CD4-positive, alpha-beta T cell treated with Interleukin-21 for 1 hour (primary cell): ENCODE measurements at regions not wholly inside any gene's neighbourhood (a gene's known extent, or its start where the extent isn't known, plus 50 kb on each side); places are given as distances from the start of the nearest gene placed in this dataset.
"Not testable (repeated sequence)": the region's sequence is repeated elsewhere in the genome, so short reads cannot be mapped to it uniquely, and the experiment has no call there.

Experiments
- DNase-seq: peaks from one replicate; pipeline ENCODE4 v3.0.0-alpha.2; 2020

- DNase-seq = no peak
Observed at GRCh38 chr14:97155320-97155719, 358.1 kb downstream of the VRK1 start.

DNA sequence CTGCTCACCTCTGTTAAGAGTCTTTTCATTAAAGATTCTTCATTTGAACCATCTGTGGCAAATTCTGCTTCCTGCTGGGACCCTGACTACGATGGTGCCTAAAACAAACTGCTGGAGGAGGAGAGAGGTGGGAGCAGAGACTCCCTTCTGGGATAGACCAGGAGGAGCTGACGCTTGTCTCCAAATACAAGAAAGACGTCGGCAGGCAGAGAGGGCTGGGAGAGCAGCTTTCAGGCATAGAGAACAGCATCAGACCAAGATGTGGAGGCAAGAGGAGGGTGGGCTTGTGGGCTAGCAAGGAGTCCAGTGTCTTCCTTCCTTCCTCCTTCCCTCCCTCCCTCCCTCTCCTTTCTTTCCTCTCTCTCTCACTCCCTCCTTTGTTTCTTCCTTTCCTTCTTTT is 358.6 kb downstream of the VRK1 start:
- no peak for DNase-seq

- no peak for DNase-seq
Observed at GRCh38 chr14:97156705-97157104, 359.5 kb downstream of the VRK1 start.

GRCh38 chr14:97158102-97158501 is 360.9 kb downstream of the VRK1 start:
- no peak for DNase-seq

GRCh38 chr14:97159124-97159523 is 361.9 kb downstream of the VRK1 start:
- DNase-seq = no peak

GRCh38 chr14:97162621-97163020 is 365.4 kb downstream of the VRK1 start:
- no peak for DNase-seq

DNA sequence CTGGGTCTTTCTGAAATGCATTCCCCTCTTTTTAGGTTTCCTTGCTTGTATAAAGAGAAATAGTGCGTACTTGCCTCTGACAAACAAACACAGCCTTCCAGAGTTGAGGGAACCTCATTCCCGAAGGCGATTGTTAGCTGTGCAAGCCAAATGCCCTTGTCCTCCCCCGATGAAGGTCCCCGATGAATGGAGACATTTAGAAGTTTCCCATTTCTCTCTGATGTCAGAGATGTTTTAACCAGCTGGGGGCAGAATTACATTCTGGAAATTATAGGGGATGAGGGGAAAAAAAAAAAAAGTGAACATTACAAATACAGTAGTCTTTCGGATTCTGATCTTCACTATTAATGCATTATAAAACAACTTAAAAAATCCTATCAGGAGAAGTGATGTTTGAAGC is 366.8 kb downstream of the VRK1 start:
- DNase-seq = no peak

DNA sequence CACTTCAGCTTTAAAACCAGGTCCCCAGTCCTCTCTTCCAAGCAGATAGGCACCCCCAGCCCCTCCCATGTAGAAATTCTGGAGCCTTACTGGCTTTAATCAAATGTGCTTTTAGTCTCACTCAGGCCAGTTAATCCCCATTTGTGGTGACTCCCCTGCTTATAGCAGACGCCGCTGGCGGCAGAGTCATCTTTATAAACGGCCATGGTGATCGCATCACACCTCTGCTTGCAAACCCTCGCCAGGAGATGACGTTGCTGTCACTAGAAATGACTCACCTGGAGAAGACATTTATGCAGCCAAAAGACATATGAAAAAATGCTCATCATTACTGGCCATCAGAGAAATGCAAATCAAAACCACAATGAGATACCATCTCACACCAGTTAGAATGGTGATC is 369.3 kb downstream of the VRK1 start:
- DNase-seq = no peak

DNA sequence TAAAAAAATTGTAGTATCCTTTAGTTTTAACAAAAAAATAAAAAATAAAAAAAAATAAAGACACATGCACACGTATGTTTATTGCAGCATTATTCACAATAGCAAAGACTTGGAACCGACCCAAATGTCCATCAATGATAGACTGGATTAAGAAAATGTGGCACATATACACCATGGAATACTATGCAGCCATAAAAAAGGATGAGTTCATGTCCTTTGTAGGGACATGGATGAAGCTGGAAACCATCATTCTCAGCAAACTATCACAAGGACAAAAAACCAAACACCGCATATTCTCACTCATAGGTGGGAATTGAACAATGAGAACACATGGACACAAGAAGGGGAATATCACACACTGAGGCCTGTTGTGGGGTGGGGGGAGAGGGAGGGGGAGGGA is 370.4 kb downstream of the VRK1 start:
- not testable (repeated sequence) for DNase-seq

- no peak for DNase-seq
Observed at GRCh38 chr14:97172644-97173043, 375.5 kb downstream of the VRK1 start.

DNA sequence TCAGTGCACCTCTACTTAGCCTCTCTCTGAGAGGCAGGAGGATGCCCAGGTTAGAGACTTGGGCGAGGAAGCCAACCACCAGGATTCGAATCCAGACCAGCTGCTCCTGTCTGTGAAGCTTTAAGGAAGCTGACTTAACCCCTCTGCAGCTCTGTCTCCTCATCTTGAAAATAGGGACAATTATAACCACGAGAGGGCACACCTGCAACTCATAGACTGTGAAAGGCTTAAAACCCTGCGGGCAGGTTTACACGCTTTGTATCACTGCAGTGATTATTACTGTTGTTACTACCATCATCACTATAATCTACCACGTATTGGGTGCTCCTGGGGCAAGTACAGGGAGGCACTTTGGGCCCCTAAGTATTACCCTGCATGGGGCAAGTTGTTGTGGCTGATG is 379.8 kb downstream of the VRK1 start:
- DNase-seq = peak; percentile 64

GRCh38 chr14:97177635-97178034 is 380.5 kb downstream of the VRK1 start:
- no peak for DNase-seq

DNA sequence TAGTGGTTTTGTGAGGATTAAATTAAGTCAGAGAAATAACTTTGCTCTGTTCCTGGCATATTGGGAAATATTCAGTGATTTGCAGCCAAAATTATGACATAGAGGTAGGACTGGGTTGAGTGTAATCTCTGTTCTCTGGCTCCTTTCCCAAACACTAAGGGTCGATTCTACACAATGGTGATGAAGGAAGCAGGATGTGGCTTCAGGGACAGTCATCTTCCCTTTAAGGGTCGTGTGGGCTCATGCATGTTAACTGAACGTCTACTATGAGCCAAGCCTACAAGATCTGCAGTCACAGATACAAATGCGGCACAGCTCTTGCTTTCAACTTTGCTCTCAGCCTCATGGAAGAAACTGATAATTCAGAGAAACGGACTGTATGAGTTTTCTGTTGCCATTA is 381.6 kb downstream of the VRK1 start:
- DNase-seq = no peak

DNA sequence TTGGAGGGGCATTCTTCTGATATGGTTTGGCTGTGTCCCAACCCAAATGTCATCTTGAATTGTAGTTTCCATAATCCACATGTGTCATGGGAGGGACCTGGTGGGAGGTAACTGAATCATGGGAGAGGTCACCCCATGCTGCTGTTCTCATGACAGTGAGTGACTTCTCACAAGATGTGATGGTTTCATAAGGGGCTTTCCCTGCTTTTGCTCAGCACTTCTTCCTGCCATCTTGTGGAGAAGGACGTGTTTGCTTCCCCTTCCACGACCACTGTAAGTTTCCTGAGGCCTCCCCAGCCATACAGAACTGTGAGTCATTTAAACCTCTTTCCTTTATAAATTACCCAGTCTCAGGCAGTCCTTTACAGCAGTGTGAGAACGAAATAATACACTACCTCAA is 382.4 kb downstream of the VRK1 start:
- DNase-seq = no peak

DNA sequence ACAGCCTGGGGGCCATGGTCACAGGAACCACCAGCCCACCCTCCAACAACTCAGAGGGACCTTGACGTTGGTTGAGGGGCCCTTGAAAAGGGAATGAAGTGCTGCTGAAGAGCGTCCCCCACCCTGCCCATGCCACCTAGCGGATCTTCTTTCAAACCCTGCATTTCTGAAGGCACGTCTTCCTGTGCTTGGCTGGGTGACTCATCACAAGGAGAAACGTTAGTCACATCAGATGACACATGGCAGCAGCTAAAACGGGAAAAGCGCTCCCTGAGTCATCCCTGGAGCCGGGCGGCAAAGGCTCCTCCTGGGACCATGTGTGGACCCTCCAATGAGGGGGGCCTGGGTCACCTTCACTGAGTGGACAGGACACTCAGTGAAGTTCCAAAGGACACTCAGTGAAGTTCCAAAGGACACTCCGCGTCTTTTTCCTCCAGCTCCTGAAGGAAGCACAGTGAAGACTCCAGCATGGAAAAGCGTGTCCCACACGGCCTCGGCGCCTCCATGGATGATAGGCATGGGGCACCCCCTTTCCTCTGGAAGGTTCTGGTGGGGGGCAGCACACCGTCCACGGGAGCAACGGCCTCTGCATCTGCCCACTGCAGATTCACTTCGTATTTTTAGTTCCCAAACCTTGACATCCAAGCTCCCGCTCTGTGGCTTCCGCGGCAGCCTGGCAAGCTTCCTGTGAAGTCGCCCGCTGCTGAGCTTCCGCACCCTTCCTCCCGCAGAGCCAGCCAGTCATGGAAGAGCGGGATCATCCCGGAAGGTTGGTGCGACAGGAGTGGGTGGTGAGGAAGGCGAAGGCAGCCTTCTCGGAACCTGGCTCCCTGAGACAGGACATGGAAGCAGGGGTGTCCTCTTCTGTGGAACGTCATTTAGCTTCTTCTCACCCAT is 383.4 kb downstream of the VRK1 start:
- no peak for DNase-seq

- DNase-seq = peak; percentile 42
Observed at GRCh38 chr14:97185186-97185585, 388.0 kb downstream of the VRK1 start.

DNA sequence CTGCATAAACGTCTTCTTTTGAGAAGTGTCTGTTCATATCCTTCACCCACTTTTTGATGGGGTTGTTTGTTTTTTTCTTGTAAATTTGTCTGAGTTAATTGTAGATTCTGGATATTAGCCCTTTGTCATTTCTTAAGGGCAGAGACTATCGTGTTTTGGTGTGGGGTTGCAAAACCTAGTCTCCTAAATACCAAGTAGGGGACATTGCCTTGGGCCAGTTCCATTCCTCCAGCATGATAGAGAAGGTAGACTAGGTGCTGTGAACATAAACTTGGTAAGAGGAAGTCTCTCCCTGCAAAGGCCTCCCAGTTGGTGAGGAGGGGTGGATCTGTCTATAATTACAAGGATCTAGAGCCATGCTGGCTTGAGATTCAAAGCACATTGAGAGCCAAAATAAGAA is 390.7 kb downstream of the VRK1 start:
- no peak for DNase-seq

DNA sequence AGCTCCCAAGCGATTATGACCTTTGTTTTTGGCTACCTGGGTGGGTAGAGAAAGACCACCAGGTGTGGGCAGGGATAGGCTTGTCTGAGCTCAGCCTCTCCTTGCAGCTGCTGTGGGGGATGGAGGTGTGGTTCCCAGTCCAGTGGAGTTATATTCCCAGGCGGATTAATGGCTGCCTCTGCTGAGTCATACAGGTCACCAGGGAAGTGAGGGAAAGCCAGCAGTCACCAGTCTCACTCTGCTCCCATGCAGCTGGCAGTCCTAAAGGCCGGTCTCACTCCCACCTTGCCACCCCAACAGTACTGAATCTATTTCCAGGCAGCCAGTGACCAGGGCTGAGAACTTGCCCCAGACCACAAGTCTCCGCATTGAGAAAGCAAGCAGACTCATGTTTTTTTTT is 399.2 kb downstream of the VRK1 start:
- DNase-seq = no peak

DNA sequence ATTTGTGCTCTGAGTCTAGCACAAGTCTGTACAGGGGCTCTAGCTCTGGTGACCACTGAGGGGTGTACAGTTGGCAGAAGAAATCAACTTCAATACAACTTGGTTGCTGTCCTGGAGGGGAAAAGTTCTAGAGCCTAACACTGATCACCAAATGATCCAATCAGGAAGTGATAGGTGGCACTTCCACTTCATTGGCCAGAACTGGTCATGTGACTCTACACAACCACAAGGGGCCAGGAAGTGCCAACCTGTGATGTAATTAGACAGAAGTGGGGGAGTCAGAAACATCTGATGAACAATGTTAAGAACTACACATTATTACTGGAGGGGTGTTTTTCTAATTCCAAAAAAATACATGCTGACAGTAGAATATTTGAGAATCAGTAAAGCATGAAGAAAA is 401.6 kb downstream of the VRK1 start:
- peak; percentile 13 for DNase-seq

- DNase-seq = no peak
Observed at GRCh38 chr14:97200245-97200644, 403.1 kb downstream of the VRK1 start.

GRCh38 chr14:97206916-97207315 is 409.7 kb downstream of the VRK1 start:
- DNase-seq = no peak

DNA sequence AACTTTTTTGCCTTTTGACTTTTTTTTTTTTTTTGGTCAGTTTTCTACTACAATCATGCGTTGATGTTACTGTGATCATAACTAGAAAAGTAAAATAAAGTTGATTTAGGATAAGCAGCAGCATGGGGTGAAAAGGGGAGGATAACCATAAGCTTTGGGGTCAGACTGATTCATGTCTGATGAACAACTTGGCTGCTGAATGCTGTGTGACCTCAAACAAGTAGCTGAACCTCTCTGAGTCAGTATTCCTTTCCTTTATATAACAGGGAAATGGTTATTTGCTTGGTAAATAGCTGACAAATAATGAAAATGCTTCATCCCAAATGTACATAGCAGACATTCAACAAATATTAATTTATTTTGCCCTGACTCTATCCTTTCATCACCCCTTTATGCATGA is 413.0 kb downstream of the VRK1 start:
- DNase-seq = no peak

GRCh38 chr14:97212399-97212798 is 415.2 kb downstream of the VRK1 start:
- DNase-seq = no peak

GRCh38 chr14:97213720-97214119 is 416.5 kb downstream of the VRK1 start:
- DNase-seq = no peak
